Stimulated activated CD4-positive, alpha-beta T cell treated with anti-CD3 and anti-CD28 coated beads, Interleukin-1b, Interleukin-23, amount 100 ng/mL, for 48 hours (primary cell): ENCODE measurements at regions not wholly inside any gene's neighbourhood (a gene's known extent, or its start where the extent isn't known, plus 50 kb on each side); places are given as distances from the start of the nearest gene placed in this dataset.
"Not testable (repeated sequence)": the region's sequence is repeated elsewhere in the genome, so short reads cannot be mapped to it uniquely, and the experiment has no call there.

Source experiments
- DNase-seq: peaks from one replicate; pipeline ENCODE4 v3.0.0-alpha.2; 2020

GRCh38 chr3:163361357-163361878, 1716.9 kb downstream of the SI start:
- not testable (repeated sequence) for DNase-seq

- no peak for DNase-seq
These were observed 1730.4 kb downstream of the SI start for GRCh38 chr3:163347944-163348343.

- no peak for DNase-seq
These were observed 1742.9 kb downstream of the SI start for GRCh38 chr3:163335429-163335828.

GRCh38 chr3:163328680-163329079, 1749.6 kb downstream of the SI start:
- no peak for DNase-seq

- DNase-seq, result no peak
These were observed 1751.2 kb downstream of the SI start for GRCh38 chr3:163327086-163327485.

- no peak for DNase-seq
These were observed 1762.5 kb downstream of the SI start for GRCh38 chr3:163315786-163316185.

GRCh38 chr3:163306405-163306804, 1771.9 kb downstream of the SI start:
- no peak for DNase-seq

- DNase-seq, result no peak
These were observed 1777.1 kb downstream of the OTOL1 start for GRCh38 chr3:163273694-163274093.

- no peak for DNase-seq
These were observed 1770.1 kb downstream of the OTOL1 start for GRCh38 chr3:163266731-163267130.

- no peak for DNase-seq
These were observed 1765.0 kb downstream of the OTOL1 start for GRCh38 chr3:163261618-163262017.

- no peak for DNase-seq
These were observed 1764.4 kb downstream of the OTOL1 start for GRCh38 chr3:163261056-163261455.

GRCh38 chr3:163218336-163218735, 1721.7 kb downstream of the OTOL1 start:
- DNase-seq, result no peak

- no peak for DNase-seq
These were observed 1717.2 kb downstream of the OTOL1 start for GRCh38 chr3:163213838-163214237.

- DNase-seq, result no peak
These were observed 1700.3 kb downstream of the OTOL1 start for GRCh38 chr3:163196815-163197374.

GRCh38 chr3:163196245-163196644, 1699.6 kb downstream of the OTOL1 start:
- DNase-seq, result no peak

- no peak for DNase-seq
These were observed 1689.2 kb downstream of the OTOL1 start for GRCh38 chr3:163185721-163186350.

GRCh38 chr3:163175970-163176369, 1679.4 kb downstream of the OTOL1 start:
- DNase-seq, result no peak

- DNase-seq, result not testable (repeated sequence)
These were observed 1675.9 kb downstream of the OTOL1 start for GRCh38 chr3:163172513-163172912.

GRCh38 chr3:163166197-163166596, 1669.6 kb downstream of the OTOL1 start:
- no peak for DNase-seq

- DNase-seq, result no peak
These were observed 1662.7 kb downstream of the OTOL1 start for GRCh38 chr3:163159306-163159705.

- DNase-seq, result no peak
These were observed 1643.0 kb downstream of the OTOL1 start for GRCh38 chr3:163139600-163139999.

- DNase-seq, result no peak
These were observed 1641.7 kb downstream of the OTOL1 start for GRCh38 chr3:163138258-163138657.

GRCh38 chr3:163132111-163132510, 1635.5 kb downstream of the OTOL1 start:
- DNase-seq, result no peak

- no peak for DNase-seq
These were observed 1632.7 kb downstream of the OTOL1 start for GRCh38 chr3:163129287-163129686.

- no peak for DNase-seq
These were observed 1629.5 kb downstream of the OTOL1 start for GRCh38 chr3:163126115-163126514.
